Neural cell (in vitro differentiated cells): ENCODE measurements at regions not wholly inside any gene's neighbourhood (a gene's known extent, or its start where the extent isn't known, plus 50 kb on each side); places are given as distances from the start of the nearest gene placed in this dataset.

Experiments
- H2AFZ ChIP-seq: fragments of 200-600, 300-800 bp; sonication (generic), shearing (Covaris generic); 2 replicates; pipeline ENCODE4 v1.6.0; 2014; ENCODE audit warnings: low read depth, mild to moderate bottlenecking, antibody characterized with exemption, low read length, moderate library complexity
- H3F3A ChIP-seq: fragments of 200-600 bp; shearing (Covaris generic); 2 replicates; pipeline ENCODE4 v1.6.1; 2016; ENCODE audit warnings: mild to moderate bottlenecking, moderate library complexity, mixed read lengths, antibody characterized with exemption, low read length; ENCODE audit not compliant: insufficient read depth, poor library complexity, severe bottlenecking
- H3K27ac ChIP-seq: fragments of 200-600, 300-800 bp; sonication (generic), shearing (Covaris generic); 2 replicates; pipeline ENCODE4 v1.5.1; 2014; ENCODE audit warnings: mild to moderate bottlenecking, low read length, moderate library complexity
- H3K27me3 ChIP-seq: fragments of 300-800, 200-600 bp; sonication (generic), shearing (Covaris generic); 2 replicates; pipeline ENCODE4 v1.6.0; 2014; ENCODE audit warnings: mild to moderate bottlenecking, low read depth, low read length, moderate library complexity; ENCODE audit not compliant: insufficient read depth
- H3K36me3 ChIP-seq: fragments of 300-800, 200-600 bp; sonication (generic), shearing (Covaris generic); 2 replicates; pipeline ENCODE4 v1.5.1; 2014; ENCODE audit warnings: mild to moderate bottlenecking, antibody characterized with exemption, low read length, moderate library complexity; ENCODE audit not compliant: insufficient read depth
- H3K4me2 ChIP-seq: fragments of 300-800, 200-600 bp; sonication (generic), shearing (Covaris generic); 2 replicates; pipeline ENCODE4 v1.6.0; 2014; ENCODE audit warnings: mild to moderate bottlenecking, low read length
- H3K4me3 ChIP-seq: fragments of 300-800, 200-600 bp; sonication (generic), shearing (Covaris generic); 2 replicates; pipeline ENCODE4 v1.5.1; 2014; ENCODE audit warnings: mild to moderate bottlenecking, low read length, moderate library complexity
- H3K79me2 ChIP-seq: fragments of 200-600 bp; shearing (Covaris generic); replicated peaks from 2 replicates; pipeline ENCODE4 v1.6.0; 2014; ENCODE audit warnings: mild to moderate bottlenecking, low read length, moderate library complexity; ENCODE audit not compliant: insufficient read depth
- H3K9ac ChIP-seq: fragments of 300-800, 200-600 bp; sonication (generic), shearing (Covaris generic); 2 replicates; pipeline ENCODE4 v1.6.1; 2016; ENCODE audit warnings: mild to moderate bottlenecking, low read length, mixed read lengths
- H3K9me2 ChIP-seq: fragments of 200-600 bp; shearing (Covaris generic); 2 replicates; pipeline ENCODE4 v1.6.1; 2016; ENCODE audit warnings: mild to moderate bottlenecking, low read length, mixed read lengths; ENCODE audit not compliant: insufficient read depth
- H3K9me3 ChIP-seq: fragments of 200-600, 300-800 bp; sonication (generic), shearing (Covaris generic); 2 replicates; pipeline ENCODE4 v1.6.1; 2016; ENCODE audit warnings: mild to moderate bottlenecking, mixed run types, low read length, moderate library complexity, mixed read lengths
- H4K20me1 ChIP-seq: fragments of 200-600 bp; shearing (Covaris generic); 2 replicates; pipeline ENCODE4 v1.6.1; 2016; ENCODE audit warnings: mild to moderate bottlenecking, mixed run types; ENCODE audit not compliant: insufficient read depth
- EP300 ChIP-seq: fragments of 450-650 bp; conservative IDR thresholded peaks from 2 replicates; pipeline ENCODE4 v1.6.1; 2014; ENCODE audit warnings: antibody characterized with exemption, mild to moderate bottlenecking, moderate library complexity; ENCODE audit not compliant: poor library complexity, severe bottlenecking
- EZH2 ChIP-seq: fragments of 200-600, 300-800 bp; shearing (Covaris generic), sonication (generic); IDR thresholded peaks from 2 replicates; pipeline ENCODE4 v1.6.1; 2014; ENCODE audit warnings: antibody characterized with exemption, low read length, borderline replicate concordance, mild to moderate bottlenecking; ENCODE audit not compliant: insufficient read depth, poor library complexity, severe bottlenecking
- MXI1 ChIP-seq: fragments of 450-650 bp; conservative IDR thresholded peaks from 2 replicates; pipeline ENCODE4 v1.6.1; 2014; ENCODE audit warnings: antibody characterized with exemption, mild to moderate bottlenecking; ENCODE audit not compliant: poor library complexity, severe bottlenecking
- POLR2AphosphoS5 ChIP-seq: IDR thresholded peaks from 2 replicates; pipeline ENCODE4 v1.6.1; 2012
- RAD21 ChIP-seq: fragments of 450-650 bp; conservative IDR thresholded peaks from 2 replicates; pipeline ENCODE4 v1.6.1; 2014; ENCODE audit warnings: antibody characterized with exemption, mild to moderate bottlenecking, moderate library complexity
- SMC3 ChIP-seq: fragments of 450-650 bp; conservative IDR thresholded peaks from 2 replicates; pipeline ENCODE4 v1.6.1; 2014; ENCODE audit warnings: antibody characterized with exemption, mild to moderate bottlenecking, moderate library complexity; ENCODE audit not compliant: poor library complexity
- TAF1 ChIP-seq: IDR thresholded peaks from 2 replicates; pipeline ENCODE4 v1.6.1; 2012; ENCODE audit warnings: low read depth
- TF ChIP-seq, protein P1 (sequence below): IDR thresholded peaks from 2 replicates; pipeline ENCODE4 v1.6.1; 2012; ENCODE audit warnings: borderline replicate concordance
- TF ChIP-seq, protein P2 (sequence below): fragments of 450-650 bp; IDR thresholded peaks from 2 replicates; pipeline ENCODE4 v1.5.1; 2014; ENCODE audit warnings: antibody characterized with exemption, mild to moderate bottlenecking, moderate library complexity; ENCODE audit not compliant: poor library complexity, severe bottlenecking

- no peaks in the 10 kb centered on the region for H3K27me3 ChIP-seq
- H3K4me2 ChIP-seq = no peak overlapping the region
- H2AFZ ChIP-seq = no peak overlapping the region
- no peak overlapping the region for H3K9ac ChIP-seq
- H3K27ac ChIP-seq = no peak overlapping the region
- no peaks in the 10 kb centered on the region for H3K79me2 ChIP-seq
- H3K9me3 ChIP-seq = no peaks in the 10 kb centered on the region
- H3K36me3 ChIP-seq = no peaks in the 10 kb centered on the region
- H3K9me2 ChIP-seq = no peaks in the 10 kb centered on the region
- H3K4me3 ChIP-seq = no peak overlapping the region
- no peaks in the 10 kb centered on the region for H4K20me1 ChIP-seq
- no peaks in the 10 kb centered on the region for H3F3A ChIP-seq
- no peak for TF ChIP-seq EP300
- no peak for TF ChIP-seq MXI1
- TF ChIP-seq SMC3 = no peak
- no peak for TF ChIP-seq TAF1
- no peak for TF ChIP-seq POLR2AphosphoS5
- TF ChIP-seq RAD21 = no peak
- TF ChIP-seq, protein P1, sequence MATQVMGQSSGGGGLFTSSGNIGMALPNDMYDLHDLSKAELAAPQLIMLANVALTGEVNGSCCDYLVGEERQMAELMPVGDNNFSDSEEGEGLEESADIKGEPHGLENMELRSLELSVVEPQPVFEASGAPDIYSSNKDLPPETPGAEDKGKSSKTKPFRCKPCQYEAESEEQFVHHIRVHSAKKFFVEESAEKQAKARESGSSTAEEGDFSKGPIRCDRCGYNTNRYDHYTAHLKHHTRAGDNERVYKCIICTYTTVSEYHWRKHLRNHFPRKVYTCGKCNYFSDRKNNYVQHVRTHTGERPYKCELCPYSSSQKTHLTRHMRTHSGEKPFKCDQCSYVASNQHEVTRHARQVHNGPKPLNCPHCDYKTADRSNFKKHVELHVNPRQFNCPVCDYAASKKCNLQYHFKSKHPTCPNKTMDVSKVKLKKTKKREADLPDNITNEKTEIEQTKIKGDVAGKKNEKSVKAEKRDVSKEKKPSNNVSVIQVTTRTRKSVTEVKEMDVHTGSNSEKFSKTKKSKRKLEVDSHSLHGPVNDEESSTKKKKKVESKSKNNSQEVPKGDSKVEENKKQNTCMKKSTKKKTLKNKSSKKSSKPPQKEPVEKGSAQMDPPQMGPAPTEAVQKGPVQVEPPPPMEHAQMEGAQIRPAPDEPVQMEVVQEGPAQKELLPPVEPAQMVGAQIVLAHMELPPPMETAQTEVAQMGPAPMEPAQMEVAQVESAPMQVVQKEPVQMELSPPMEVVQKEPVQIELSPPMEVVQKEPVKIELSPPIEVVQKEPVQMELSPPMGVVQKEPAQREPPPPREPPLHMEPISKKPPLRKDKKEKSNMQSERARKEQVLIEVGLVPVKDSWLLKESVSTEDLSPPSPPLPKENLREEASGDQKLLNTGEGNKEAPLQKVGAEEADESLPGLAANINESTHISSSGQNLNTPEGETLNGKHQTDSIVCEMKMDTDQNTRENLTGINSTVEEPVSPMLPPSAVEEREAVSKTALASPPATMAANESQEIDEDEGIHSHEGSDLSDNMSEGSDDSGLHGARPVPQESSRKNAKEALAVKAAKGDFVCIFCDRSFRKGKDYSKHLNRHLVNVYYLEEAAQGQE = no peak
- no peak for TF ChIP-seq EZH2
- TF ChIP-seq, protein P2, sequence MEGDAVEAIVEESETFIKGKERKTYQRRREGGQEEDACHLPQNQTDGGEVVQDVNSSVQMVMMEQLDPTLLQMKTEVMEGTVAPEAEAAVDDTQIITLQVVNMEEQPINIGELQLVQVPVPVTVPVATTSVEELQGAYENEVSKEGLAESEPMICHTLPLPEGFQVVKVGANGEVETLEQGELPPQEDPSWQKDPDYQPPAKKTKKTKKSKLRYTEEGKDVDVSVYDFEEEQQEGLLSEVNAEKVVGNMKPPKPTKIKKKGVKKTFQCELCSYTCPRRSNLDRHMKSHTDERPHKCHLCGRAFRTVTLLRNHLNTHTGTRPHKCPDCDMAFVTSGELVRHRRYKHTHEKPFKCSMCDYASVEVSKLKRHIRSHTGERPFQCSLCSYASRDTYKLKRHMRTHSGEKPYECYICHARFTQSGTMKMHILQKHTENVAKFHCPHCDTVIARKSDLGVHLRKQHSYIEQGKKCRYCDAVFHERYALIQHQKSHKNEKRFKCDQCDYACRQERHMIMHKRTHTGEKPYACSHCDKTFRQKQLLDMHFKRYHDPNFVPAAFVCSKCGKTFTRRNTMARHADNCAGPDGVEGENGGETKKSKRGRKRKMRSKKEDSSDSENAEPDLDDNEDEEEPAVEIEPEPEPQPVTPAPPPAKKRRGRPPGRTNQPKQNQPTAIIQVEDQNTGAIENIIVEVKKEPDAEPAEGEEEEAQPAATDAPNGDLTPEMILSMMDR = no peak
Observed at GRCh38 chr16:5601957-5602356, 504.4 kb upstream of the EEF2KMT start.

DNA sequence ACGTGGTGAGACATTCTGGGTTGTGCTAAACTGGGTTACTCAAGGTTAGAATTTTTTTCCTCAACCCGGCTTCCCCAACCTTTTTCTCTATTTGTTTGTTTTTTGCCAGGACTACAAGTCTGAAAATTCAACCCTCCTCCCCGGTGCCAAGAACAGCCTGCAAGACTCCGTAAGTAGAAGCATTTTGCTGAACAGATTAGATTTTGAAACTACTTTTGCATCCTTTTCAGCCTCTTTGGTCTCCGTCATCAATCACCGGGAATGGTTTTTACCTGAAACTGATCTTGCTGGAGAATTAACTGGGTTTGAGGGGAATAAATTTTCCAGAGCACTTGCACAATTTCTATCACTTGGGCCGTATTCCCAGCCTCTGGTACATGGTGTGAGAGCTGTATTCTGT lies 501.2 kb upstream of the EEF2KMT start:
- no peaks in the 10 kb centered on the region for H3K9me3 ChIP-seq
- H3K36me3 ChIP-seq = no peaks in the 10 kb centered on the region
- no peak overlapping the region for H3K4me2 ChIP-seq
- H3K79me2 ChIP-seq = no peaks in the 10 kb centered on the region
- H3K9ac ChIP-seq = no peak overlapping the region
- no peaks in the 10 kb centered on the region for H3K9me2 ChIP-seq
- H2AFZ ChIP-seq = no peak overlapping the region
- H3K27ac ChIP-seq = no peak overlapping the region
- no peaks in the 10 kb centered on the region for H4K20me1 ChIP-seq
- no peaks in the 10 kb centered on the region for H3F3A ChIP-seq
- no peaks in the 10 kb centered on the region for H3K27me3 ChIP-seq
- TF ChIP-seq TAF1 = no peak
- TF ChIP-seq RAD21 = no peak
- no peak for TF ChIP-seq EZH2
- no peak for TF ChIP-seq MXI1
- no peak for TF ChIP-seq SMC3
- TF ChIP-seq POLR2AphosphoS5 = no peak
- TF ChIP-seq, protein P2 = no peak
- no peak for TF ChIP-seq EP300
- TF ChIP-seq, protein P1 = no peak
- no peak overlapping the region for H3K4me3 ChIP-seq
